NB4 (cell line): ENCODE measurements at regions not wholly inside any gene's neighbourhood (a gene's known extent, or its start where the extent isn't known, plus 50 kb on each side); places are given as distances from the start of the nearest gene placed in this dataset.
"Not testable (repeated sequence)": the region's sequence is repeated elsewhere in the genome, so short reads cannot be mapped to it uniquely, and the experiment has no call there.

Experiments
- DNase-seq: peaks from one replicate; pipeline ENCODE4 v3.0.0; 2010; ENCODE audit warnings: low read depth
- H3K4me3 ChIP-seq: one replicate; pipeline ENCODE4 v1.5.1; 2011; ENCODE audit warnings: mild to moderate bottlenecking, low read depth, low read length, moderate library complexity
- MYC ChIP-seq: IDR thresholded peaks from 2 replicates; pipeline ENCODE4 v1.6.1; 2011; ENCODE audit warnings: low read depth, low read length
- POLR2A ChIP-seq: IDR thresholded peaks from 2 replicates; pipeline ENCODE4 v1.6.1; 2011; ENCODE audit warnings: mild to moderate bottlenecking; ENCODE audit not compliant: insufficient read length; ENCODE audit errors: extremely low read depth
- TF ChIP-seq, protein P1 (sequence below): IDR thresholded peaks from one replicate; pipeline ENCODE4 v1.5.1; 2012; ENCODE audit warnings: low read depth, low read length
- TF ChIP-seq, protein P2 (sequence below): IDR thresholded peaks from 2 replicates; pipeline ENCODE4 v1.6.1; 2011; ENCODE audit warnings: low read depth, low read length

DNA sequence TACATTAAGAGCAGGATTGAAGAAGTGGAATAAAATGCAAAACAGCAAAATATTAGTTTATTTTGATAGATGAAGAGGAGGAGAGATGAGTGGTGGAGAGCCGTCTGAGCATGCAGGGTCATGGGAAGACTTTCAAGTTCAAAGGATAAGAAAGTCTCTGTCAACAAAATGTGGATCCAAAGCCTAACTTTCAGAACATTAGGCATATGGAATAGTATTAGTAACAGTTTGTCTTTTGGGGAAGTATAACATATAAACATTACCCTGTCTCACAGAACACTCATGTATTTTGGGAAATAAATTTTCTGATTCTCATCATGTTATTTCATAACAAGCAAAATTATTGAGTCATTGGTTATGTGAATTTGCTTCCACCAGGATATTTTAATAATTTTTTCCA is 104.3 kb upstream of the CEP126 start:
- TF ChIP-seq, protein P1, sequence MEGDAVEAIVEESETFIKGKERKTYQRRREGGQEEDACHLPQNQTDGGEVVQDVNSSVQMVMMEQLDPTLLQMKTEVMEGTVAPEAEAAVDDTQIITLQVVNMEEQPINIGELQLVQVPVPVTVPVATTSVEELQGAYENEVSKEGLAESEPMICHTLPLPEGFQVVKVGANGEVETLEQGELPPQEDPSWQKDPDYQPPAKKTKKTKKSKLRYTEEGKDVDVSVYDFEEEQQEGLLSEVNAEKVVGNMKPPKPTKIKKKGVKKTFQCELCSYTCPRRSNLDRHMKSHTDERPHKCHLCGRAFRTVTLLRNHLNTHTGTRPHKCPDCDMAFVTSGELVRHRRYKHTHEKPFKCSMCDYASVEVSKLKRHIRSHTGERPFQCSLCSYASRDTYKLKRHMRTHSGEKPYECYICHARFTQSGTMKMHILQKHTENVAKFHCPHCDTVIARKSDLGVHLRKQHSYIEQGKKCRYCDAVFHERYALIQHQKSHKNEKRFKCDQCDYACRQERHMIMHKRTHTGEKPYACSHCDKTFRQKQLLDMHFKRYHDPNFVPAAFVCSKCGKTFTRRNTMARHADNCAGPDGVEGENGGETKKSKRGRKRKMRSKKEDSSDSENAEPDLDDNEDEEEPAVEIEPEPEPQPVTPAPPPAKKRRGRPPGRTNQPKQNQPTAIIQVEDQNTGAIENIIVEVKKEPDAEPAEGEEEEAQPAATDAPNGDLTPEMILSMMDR, result no peak
- TF ChIP-seq POLR2A (no peak), MYC (no peak)
- TF ChIP-seq, protein P2, sequence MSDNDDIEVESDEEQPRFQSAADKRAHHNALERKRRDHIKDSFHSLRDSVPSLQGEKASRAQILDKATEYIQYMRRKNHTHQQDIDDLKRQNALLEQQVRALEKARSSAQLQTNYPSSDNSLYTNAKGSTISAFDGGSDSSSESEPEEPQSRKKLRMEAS, result no peak
- H3K4me3 ChIP-seq, result no peak overlapping the region
- DNase-seq, result no peak

DNA sequence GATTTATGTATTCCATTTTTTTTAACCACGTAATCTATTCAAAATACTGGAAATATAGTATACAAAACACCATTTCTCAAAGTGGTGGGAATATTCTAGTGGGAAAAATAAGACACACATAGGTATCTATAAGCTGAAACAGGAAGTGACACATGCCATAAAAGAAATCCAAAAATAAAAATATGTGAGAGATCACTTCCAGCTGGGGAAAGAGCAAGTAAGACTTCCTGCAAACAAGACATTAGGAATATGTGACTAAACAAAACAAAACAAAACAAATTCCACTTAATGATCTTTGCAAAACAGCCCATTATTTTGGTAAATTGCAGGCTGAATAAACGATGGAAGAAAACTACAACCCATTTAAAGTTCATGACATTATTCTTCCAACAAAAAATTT is 107.3 kb upstream of the CEP126 start:
- no peak for TF ChIP-seq MYC
- TF ChIP-seq, protein P1, result no peak
- TF ChIP-seq POLR2A, result no peak
- TF ChIP-seq, protein P2, result no peak
- H3K4me3 ChIP-seq, result no peak overlapping the region
- DNase-seq, result no peak

DNA sequence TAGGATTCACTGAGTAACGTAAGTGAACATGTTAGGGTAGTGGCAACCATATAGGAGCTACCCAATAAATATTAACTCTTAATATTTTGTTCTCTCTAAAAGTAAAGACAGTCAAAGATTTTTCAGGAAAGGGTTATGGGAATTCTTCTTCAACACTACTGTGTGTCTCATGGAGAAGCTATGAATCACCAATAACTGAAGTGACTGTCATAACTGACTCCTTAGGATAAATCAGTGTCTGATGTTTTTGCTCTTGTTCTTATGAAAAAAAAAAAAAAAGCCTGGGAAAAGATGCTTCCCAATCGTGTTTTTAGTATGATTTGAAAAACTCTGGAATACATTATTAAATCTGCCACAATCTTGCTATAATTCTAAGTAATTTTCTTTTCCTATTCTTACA is 111.2 kb upstream of the CEP126 start:
- no peak for DNase-seq
- TF ChIP-seq POLR2A, result no peak
- H3K4me3 ChIP-seq, result no peak overlapping the region

DNA sequence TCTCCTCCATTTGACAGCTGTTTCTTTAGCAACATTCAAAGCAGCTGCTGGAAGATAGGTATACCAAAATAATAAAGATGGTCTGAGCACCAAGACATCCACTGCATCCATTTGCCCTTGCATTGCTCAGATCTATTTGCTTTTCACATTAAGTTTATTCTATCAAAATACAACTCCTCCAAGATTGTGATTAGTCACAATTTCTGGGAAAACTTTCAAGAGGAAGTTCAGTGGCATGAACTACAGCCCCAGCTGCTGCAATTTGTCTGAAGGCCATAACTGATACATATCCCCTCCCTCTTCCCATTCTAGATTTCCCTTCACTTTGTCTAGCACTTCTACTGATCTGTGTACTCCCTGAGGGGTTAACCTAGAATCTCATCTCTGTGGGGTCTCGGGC is 117.5 kb upstream of the CEP126 start:
- no peak for DNase-seq
- no peak overlapping the region for H3K4me3 ChIP-seq
- TF ChIP-seq, protein P2, result no peak
- TF ChIP-seq, protein P1, result no peak
- TF ChIP-seq MYC (no peak), POLR2A (no peak)

DNA sequence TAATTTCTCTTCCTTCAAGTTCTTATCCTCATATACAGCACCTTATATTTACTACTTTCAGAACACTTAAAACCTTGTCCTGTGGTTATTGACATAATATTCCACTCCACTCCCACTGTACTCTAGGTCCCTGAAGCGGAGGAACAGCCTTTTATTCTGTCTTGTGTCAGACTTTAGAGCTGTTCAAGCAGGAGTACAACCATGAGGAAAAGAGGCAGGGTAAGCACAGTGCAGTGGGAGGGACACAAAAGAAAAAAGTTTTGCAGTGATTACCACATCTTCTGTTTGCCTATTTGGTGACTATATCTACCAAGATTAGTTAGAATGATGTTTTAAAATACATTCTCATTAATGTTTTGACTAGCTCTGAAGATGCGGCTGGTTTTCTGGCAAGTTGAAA is 122.0 kb upstream of the CEP126 start:
- H3K4me3 ChIP-seq, result no peak overlapping the region
- TF ChIP-seq MYC, result no peak
- TF ChIP-seq POLR2A, result no peak
- TF ChIP-seq, protein P2, result no peak
- TF ChIP-seq, protein P1, result no peak
- DNase-seq, result no peak

DNA sequence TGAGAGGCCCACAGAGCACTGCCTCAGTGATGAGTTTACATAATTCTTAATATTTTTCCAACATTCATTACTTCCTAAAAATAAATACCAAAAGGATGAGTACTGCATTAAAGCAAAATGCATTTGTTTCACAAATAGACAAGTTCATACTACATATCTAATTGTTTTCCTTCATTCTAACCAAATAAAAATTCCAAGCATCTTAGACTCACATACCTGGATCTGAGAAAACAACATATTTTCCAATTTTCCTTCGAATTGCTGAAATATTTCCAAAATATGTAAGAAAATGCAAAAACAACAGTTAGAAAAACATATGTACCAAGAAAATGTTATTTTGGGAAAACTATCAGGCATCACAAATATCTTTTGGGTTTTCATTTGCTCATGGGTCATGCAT is 127.9 kb upstream of the CEP126 start:
- no peak overlapping the region for H3K4me3 ChIP-seq
- no peak for DNase-seq
- TF ChIP-seq, protein P2, result no peak
- TF ChIP-seq MYC (no peak), POLR2A (no peak)
- TF ChIP-seq, protein P1, result no peak

DNA sequence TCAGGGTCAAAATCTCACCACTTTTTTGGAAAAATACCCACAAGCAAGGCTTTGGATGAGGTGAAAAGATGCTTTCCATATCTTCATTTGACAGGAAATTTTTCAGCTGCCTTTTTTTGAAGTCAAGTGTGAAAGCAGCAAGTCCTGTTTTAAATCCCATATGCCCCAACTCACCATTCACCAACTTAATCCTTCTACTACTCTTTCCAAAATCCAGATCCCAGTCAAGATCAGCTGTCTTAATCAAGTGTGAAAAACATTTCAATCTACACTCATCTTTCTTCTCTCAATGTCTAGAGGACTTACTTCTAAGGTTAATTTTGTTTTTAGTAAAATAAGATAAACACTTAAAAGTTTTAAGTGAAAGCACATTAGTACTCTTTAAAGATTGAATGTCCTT is 128.4 kb upstream of the CEP126 start:
- DNase-seq, result no peak
- H3K4me3 ChIP-seq, result no peak overlapping the region
- TF ChIP-seq POLR2A (no peak), MYC (no peak)
- TF ChIP-seq, protein P1, result no peak
- TF ChIP-seq, protein P2, result no peak

DNA sequence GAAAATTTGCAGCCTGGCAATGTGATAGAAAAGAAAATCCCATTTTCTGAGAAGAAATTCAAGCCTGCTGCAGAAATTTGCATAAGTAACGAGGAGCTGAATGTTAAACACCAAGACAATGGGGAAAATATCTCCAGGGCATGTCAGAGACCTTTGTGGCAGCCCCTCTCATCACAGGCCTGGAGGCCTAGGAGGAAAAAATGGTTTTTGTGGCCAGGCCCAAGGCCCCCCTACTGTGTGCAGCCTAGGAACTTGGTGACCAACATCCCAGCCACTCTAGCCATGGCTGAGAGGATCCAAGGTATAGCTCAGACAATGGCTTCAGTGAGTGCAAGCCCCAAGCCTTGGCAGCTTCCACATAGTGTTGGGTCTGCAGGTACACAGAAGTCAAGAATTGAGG is 135.6 kb upstream of the CEP126 start:
- not testable (repeated sequence) for DNase-seq, H3K4me3 ChIP-seq
